Mesothelial cell of epicardium (in vitro differentiated cells): ENCODE measurements at regions not wholly inside any gene's neighbourhood (a gene's known extent, or its start where the extent isn't known, plus 50 kb on each side); places are given as distances from the start of the nearest gene placed in this dataset.

Source experiments
- DNase-seq, 2 experiments: peaks; one replicate each; pipeline ENCODE4 v3.0.0; 2021; ENCODE audit warnings: low spot score in 2 of 2; ENCODE audit not compliant: unreplicated experiment in 2 of 2
- H3K27ac Mint-ChIP-seq: 2 replicates; pipeline ENCODE4 v1.8.0; 2021; ENCODE audit warnings: mixed read lengths
- H3K27me3 Mint-ChIP-seq: 2 replicates; pipeline ENCODE4 v1.8.0; 2021; ENCODE audit warnings: low read depth, mixed read lengths
- H3K36me3 Mint-ChIP-seq: 2 replicates; pipeline ENCODE4 v1.8.0; 2021; ENCODE audit warnings: mixed read lengths
- H3K4me1 Mint-ChIP-seq: 2 replicates; pipeline ENCODE4 v1.8.0; 2021; ENCODE audit warnings: mixed read lengths
- H3K4me3 Mint-ChIP-seq: 2 replicates; pipeline ENCODE4 v1.8.0; 2021; ENCODE audit warnings: mild to moderate bottlenecking, moderate library complexity, mixed read lengths
- H3K9me3 Mint-ChIP-seq: 2 replicates; pipeline ENCODE4 v1.8.0; 2021; ENCODE audit warnings: mixed read lengths
- CTCF ChIP-seq: fragments of 200-600 bp; sonication (generic); IDR thresholded peaks from one replicate; pipeline ENCODE4 v1.5.0; 2021; ENCODE audit warnings: antibody characterized with exemption; ENCODE audit not compliant: unreplicated experiment

GRCh38 chr5:29543501-29543900 lies 1650.0 kb upstream of the CDH6 start:
- Mint-ChIP-seq H3K9me3 (peaks cover 24% of the 10 kb centered on the region), H3K36me3 (no peaks in the 10 kb centered on the region), H3K4me1 (no peaks in the 10 kb centered on the region), H3K27ac (no peak overlapping the region), H3K27me3 (no peaks in the 10 kb centered on the region), H3K4me3 (no peak overlapping the region)
- no peak for DNase-seq
- TF ChIP-seq CTCF, result no peak

- no peaks in the 10 kb centered on the region for H3K36me3 Mint-ChIP-seq
- H3K9me3 Mint-ChIP-seq, result peaks cover 3% of the 10 kb centered on the region
- H3K27ac Mint-ChIP-seq, result no peak overlapping the region
- H3K4me3 Mint-ChIP-seq, result no peak overlapping the region
- no peak for TF ChIP-seq CTCF
- no peaks in the 10 kb centered on the region for H3K27me3 Mint-ChIP-seq
- H3K4me1 Mint-ChIP-seq, result peaks cover 3% of the 10 kb centered on the region
- no peak for DNase-seq
Measured at GRCh38 chr5:29524227-29524626, 1669.3 kb upstream of the CDH6 start.

GRCh38 chr5:29518176-29518575 lies 1675.3 kb upstream of the CDH6 start:
- Mint-ChIP-seq H3K4me1 (peaks cover 3% of the 10 kb centered on the region), H3K4me3 (no peak overlapping the region), H3K9me3 (no peaks in the 10 kb centered on the region), H3K36me3 (no peaks in the 10 kb centered on the region), H3K27ac (no peak overlapping the region), H3K27me3 (no peaks in the 10 kb centered on the region)
- TF ChIP-seq CTCF, result no peak
- DNase-seq, result no peak

- Mint-ChIP-seq H3K27ac (no peak overlapping the region), H3K4me3 (no peak overlapping the region), H3K9me3 (no peaks in the 10 kb centered on the region), H3K27me3 (no peaks in the 10 kb centered on the region), H3K36me3 (no peaks in the 10 kb centered on the region), H3K4me1 (peaks cover 3% of the 10 kb centered on the region)
- DNase-seq, result no peak
- no peak for TF ChIP-seq CTCF
Measured at GRCh38 chr5:29516224-29516623, 1677.3 kb upstream of the CDH6 start.

- H3K36me3 Mint-ChIP-seq, result no peaks in the 10 kb centered on the region
- no peaks in the 10 kb centered on the region for H3K4me1 Mint-ChIP-seq
- TF ChIP-seq CTCF, result no peak
- H3K27me3 Mint-ChIP-seq, result no peaks in the 10 kb centered on the region
- H3K27ac Mint-ChIP-seq, result no peak overlapping the region
- no peaks in the 10 kb centered on the region for H3K9me3 Mint-ChIP-seq
- DNase-seq, result no peak
- no peak overlapping the region for H3K4me3 Mint-ChIP-seq
Measured at GRCh38 chr5:29508131-29508530, 1685.4 kb upstream of the CDH6 start.

- no peaks in the 10 kb centered on the region for H3K36me3 Mint-ChIP-seq
- no peak overlapping the region for H3K27ac Mint-ChIP-seq
- DNase-seq, result no peak
- no peak overlapping the region for H3K4me3 Mint-ChIP-seq
- no peaks in the 10 kb centered on the region for H3K27me3 Mint-ChIP-seq
- no peak for TF ChIP-seq CTCF
- peaks cover 6% of the 10 kb centered on the region for H3K9me3 Mint-ChIP-seq
- peaks cover 4% of the 10 kb centered on the region for H3K4me1 Mint-ChIP-seq
Measured at GRCh38 chr5:29504411-29504810, 1689.1 kb upstream of the CDH6 start.
